CD4-positive, alpha-beta T cell (primary cell): ENCODE measurements at regions not wholly inside any gene's neighbourhood (a gene's known extent, or its start where the extent isn't known, plus 50 kb on each side); places are given as distances from the start of the nearest gene placed in this dataset.
A peak's percentile ranks its signal among the peaks of the same experiment; 100 is the strongest.

Experiments
- ATAC-seq: fragments of 200-7000 bp; cut with Tn5 transposase; one replicate; pipeline ENCODE4 v1.10.0; 2022; ENCODE audit warnings: mild to moderate bottlenecking; ENCODE audit not compliant: poor library complexity
- CTCF ChIA-PET: fragments of 350-600 bp; sonication (Branson Sonifier 250); formaldehyde crosslinking; loops from one replicate; lab custom pipeline; 2021; ENCODE audit warnings: antibody characterized with exemption, inconsistent platforms; lab: Charles Lee
- POLR2A ChIA-PET: fragments of 350-600 bp; sonication (Branson Sonifier 250); formaldehyde crosslinking; loops from one replicate; lab custom pipeline; 2021; ENCODE audit warnings: antibody characterized with exemption, inconsistent platforms; lab: Charles Lee
- DNase-seq, 14 experiments: peaks; one replicate each; pipeline ENCODE4 v3.0.0-alpha.2; 2013 to 2020; ENCODE audit warnings: mixed read lengths in 2 of 14
- H3K27ac ChIP-seq, 2 donors: one replicate each; pipeline versions ENCODE4 v1.5.1 to v1.7.0; 2013; ENCODE audit warnings: low read length in 2 of 2, low read depth in 1 of 2, mild to moderate bottlenecking in 1 of 2
- H3K27me3 ChIP-seq, 2 experiments: 1 replicate in 1 of 2; 2 replicates in 1 of 2; pipeline versions ENCODE4 v1.6.1 to v1.7.0; 2013; ENCODE audit warnings: low read length in 2 of 2, control low read depth in 1 of 2, mild to moderate bottlenecking in 1 of 2, moderate library complexity in 1 of 2; ENCODE audit not compliant: insufficient read depth in 2 of 2, control insufficient read depth in 1 of 2
- H3K36me3 ChIP-seq: one replicate; pipeline ENCODE4 v1.6.1; 2013; ENCODE audit warnings: low read length, control low read depth; ENCODE audit not compliant: insufficient read depth
- H3K4me1 ChIP-seq: one replicate; pipeline ENCODE4 v1.6.1; 2013; ENCODE audit warnings: low read length, control low read depth; ENCODE audit not compliant: insufficient read depth
- H3K4me3 ChIP-seq: one replicate; pipeline ENCODE4 v1.5.1; 2013; ENCODE audit warnings: mild to moderate bottlenecking, low read length, moderate library complexity
- H3K9me3 ChIP-seq, 2 experiments: 1 replicate in 1 of 2; 2 replicates in 1 of 2; pipeline versions ENCODE4 v1.6.1 to v1.7.0; 2013; ENCODE audit warnings: low read length in 2 of 2, mild to moderate bottlenecking in 2 of 2, control low read depth in 1 of 2, moderate library complexity in 1 of 2; ENCODE audit not compliant: control insufficient read depth in 1 of 2, insufficient read depth in 1 of 2
- H3K27ac Mint-ChIP-seq: one replicate; pipeline ENCODE4 v1.8.0; 2020; ENCODE audit warnings: mixed read lengths
- H3K27me3 Mint-ChIP-seq: one replicate; pipeline ENCODE4 v1.8.0; 2021; ENCODE audit warnings: mixed read lengths
- H3K36me3 Mint-ChIP-seq: one replicate; pipeline ENCODE4 v1.8.0; 2021; ENCODE audit warnings: low read depth, mixed read lengths
- H3K4me1 Mint-ChIP-seq: one replicate; pipeline ENCODE4 v1.8.0; 2021; ENCODE audit warnings: low read depth, mixed read lengths
- H3K4me3 Mint-ChIP-seq: one replicate; pipeline ENCODE4 v1.8.0; 2020; ENCODE audit warnings: mild to moderate bottlenecking, mixed read lengths
- H3K9me3 Mint-ChIP-seq: one replicate; pipeline ENCODE4 v1.8.0; 2020; ENCODE audit warnings: mixed read lengths
- intact Hi-C, 2 experiments: fragments of 100-400 bp; cut with DNase I in 1 of 2; cut with micrococcal nuclease in 1 of 2; formaldehyde crosslinking; loops; one replicate each; pipeline versions ENCODE4 v1.15.1 to v1.9.0; 2023 to 2025; cut with DNase I, micrococcal nuclease
- TF ChIP-seq, protein P1 (sequence below): fragments of 200-600 bp; IDR thresholded peaks from one replicate; pipeline ENCODE4 v1.8.0; 2022; ENCODE audit warnings: antibody characterized with exemption, mild to moderate bottlenecking

DNA sequence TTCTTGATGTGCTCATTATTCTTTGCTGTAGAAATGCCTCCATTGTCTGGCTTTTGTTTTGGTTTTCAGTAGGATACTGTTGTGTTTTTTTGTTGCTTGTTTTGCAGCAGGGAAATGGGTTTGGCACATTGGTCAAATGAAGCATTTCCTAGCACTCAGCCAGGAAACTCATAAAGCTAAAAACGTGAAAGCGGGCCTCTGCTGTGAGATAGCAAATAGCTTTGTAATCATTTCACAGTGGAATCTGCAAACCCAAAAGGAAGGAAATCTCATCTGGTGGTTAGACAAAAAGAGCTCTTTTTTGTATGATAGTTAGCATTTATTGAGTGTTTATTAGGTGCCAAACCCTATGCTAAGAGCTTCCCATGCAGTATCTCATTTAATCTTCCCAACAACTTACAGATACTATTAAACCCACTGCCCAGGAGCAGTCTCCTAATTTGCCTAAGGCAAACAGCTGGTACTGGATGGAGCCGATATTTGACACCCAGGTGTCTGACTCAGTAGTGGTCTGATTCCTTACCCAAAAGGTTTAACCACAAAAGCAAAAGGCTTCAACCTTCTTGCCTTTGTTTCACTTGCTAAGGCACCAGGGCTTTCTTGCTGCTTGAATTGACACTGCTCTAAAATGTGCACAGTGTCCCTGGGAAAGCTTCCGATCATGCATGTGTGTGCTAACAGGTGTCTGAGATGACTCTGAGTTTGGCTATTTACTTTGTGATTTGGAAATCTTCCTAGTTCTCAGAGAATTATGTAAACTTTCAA is 527.9 kb upstream of the MDFIC2 start:
- no peak for DNase-seq
- Mint-ChIP-seq H3K27ac (peak overlapping the region; percentile 37), H3K4me1 (peaks cover 9% of the 10 kb centered on the region), H3K9me3 (no peaks in the 10 kb centered on the region), H3K36me3 (no peaks in the 10 kb centered on the region), H3K27me3 (no peaks in the 10 kb centered on the region), H3K4me3 (no peak overlapping the region)
- TF ChIP-seq, protein P1, sequence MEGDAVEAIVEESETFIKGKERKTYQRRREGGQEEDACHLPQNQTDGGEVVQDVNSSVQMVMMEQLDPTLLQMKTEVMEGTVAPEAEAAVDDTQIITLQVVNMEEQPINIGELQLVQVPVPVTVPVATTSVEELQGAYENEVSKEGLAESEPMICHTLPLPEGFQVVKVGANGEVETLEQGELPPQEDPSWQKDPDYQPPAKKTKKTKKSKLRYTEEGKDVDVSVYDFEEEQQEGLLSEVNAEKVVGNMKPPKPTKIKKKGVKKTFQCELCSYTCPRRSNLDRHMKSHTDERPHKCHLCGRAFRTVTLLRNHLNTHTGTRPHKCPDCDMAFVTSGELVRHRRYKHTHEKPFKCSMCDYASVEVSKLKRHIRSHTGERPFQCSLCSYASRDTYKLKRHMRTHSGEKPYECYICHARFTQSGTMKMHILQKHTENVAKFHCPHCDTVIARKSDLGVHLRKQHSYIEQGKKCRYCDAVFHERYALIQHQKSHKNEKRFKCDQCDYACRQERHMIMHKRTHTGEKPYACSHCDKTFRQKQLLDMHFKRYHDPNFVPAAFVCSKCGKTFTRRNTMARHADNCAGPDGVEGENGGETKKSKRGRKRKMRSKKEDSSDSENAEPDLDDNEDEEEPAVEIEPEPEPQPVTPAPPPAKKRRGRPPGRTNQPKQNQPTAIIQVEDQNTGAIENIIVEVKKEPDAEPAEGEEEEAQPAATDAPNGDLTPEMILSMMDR = no peak
- intact Hi-C loops = no loop called here
- CTCF ChIA-PET = no interaction called here
- no peak overlapping the region for H3K27ac ChIP-seq
- no peaks in the 10 kb centered on the region for H3K9me3 ChIP-seq
- H3K4me1 ChIP-seq = no peaks in the 10 kb centered on the region
- no peaks in the 10 kb centered on the region for H3K27me3 ChIP-seq
- H3K4me3 ChIP-seq = no peak overlapping the region
- no peak for ATAC-seq
- POLR2A ChIA-PET = no interaction called here
- no peaks in the 10 kb centered on the region for H3K36me3 ChIP-seq

DNA sequence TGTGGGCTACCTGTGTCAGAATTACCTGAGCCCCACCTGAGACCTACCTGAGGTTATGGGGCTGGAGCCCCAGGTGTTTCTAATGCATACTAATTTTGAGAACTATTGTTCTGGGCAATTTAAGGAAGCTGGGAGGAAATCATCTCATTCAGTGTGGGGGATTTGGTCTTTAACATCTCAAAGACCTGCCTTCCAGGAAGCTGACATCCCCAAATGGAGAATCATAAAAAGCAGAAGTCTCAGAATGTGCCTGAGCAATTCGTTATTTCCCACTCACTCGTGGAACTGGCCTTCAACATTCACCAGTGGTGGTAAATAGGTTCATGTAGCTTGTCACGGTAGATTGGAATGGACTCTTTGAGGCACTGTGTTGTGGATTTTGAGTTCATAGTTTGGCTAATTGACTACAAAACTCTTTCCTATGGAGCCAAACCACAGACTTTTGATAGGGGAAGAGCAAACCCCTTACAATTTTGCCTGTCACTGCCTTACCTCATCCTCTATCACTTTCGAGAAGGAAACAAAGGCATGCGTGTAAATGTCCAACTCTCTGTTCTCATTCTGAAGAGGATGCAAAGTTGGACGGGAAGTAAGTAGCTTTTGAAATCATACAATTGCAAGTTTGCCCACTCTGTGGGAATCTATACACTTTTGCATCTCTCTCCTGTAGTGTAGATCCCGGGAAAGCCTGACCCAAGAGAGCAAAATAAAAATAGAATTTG is 521.0 kb upstream of the MDFIC2 start:
- H3K27me3 Mint-ChIP-seq = no peaks in the 10 kb centered on the region
- Histone ChIP-seq H3K27ac (no peak overlapping the region), H3K9me3 (no peaks in the 10 kb centered on the region), H3K36me3 (no peaks in the 10 kb centered on the region), H3K27me3 (no peaks in the 10 kb centered on the region), H3K4me1 (no peaks in the 10 kb centered on the region), H3K4me3 (no peak overlapping the region)
- no peaks in the 10 kb centered on the region for H3K9me3 Mint-ChIP-seq
- H3K27ac Mint-ChIP-seq = no peak overlapping the region
- intact Hi-C loops = no loop called here
- no peak overlapping the region for H3K4me3 Mint-ChIP-seq
- ATAC-seq (no peak), DNase-seq (peak in 2 of 14 experiments; percentile 9)
- H3K4me1 Mint-ChIP-seq = no peaks in the 10 kb centered on the region
- ChIA-PET POLR2A (no interaction called here), CTCF (interaction anchor here (1.2 kb wide), 1 partner anchor 11 kb away, joined by 3 read pairs; no protein-coding TSS in a partner anchor)
- no peaks in the 10 kb centered on the region for H3K36me3 Mint-ChIP-seq
- TF ChIP-seq, protein P1 = no peak

DNA sequence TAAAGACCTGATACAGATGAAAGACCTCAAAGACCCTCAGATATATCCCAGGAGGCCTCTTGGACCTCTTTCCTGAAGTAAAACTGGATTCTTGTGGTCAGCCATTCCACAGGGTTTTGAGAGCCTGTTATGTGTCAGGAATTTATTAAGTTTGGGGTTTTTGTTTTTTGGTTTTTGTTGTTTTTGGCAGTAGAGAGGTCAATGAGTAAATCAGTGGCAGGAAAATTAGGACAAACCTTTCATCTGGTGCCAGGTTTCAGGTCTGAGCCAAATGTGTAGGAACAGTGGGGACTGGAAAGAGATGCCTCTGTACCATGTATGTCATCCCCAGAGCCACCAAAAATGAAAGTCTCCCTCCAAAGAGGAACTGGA is 520.4 kb upstream of the MDFIC2 start:
- Mint-ChIP-seq H3K9me3 (no peaks in the 10 kb centered on the region), H3K27me3 (no peaks in the 10 kb centered on the region), H3K36me3 (no peaks in the 10 kb centered on the region), H3K27ac (no peak overlapping the region), H3K4me1 (no peaks in the 10 kb centered on the region), H3K4me3 (no peak overlapping the region)
- H3K4me1 ChIP-seq = no peaks in the 10 kb centered on the region
- intact Hi-C loops = no loop called here
- H3K27ac ChIP-seq = no peak overlapping the region
- H3K4me3 ChIP-seq = no peak overlapping the region
- TF ChIP-seq, protein P1 = no peak
- H3K27me3 ChIP-seq = no peaks in the 10 kb centered on the region
- ChIA-PET POLR2A (no interaction called here), CTCF (no interaction called here)
- no peak for DNase-seq
- no peaks in the 10 kb centered on the region for H3K9me3 ChIP-seq
- no peak for ATAC-seq
- H3K36me3 ChIP-seq = no peaks in the 10 kb centered on the region
